HEK293 (cell line): ENCODE measurements at regions not wholly inside any gene's neighbourhood (a gene's known extent, or its start where the extent isn't known, plus 50 kb on each side); places are given as distances from the start of the nearest gene placed in this dataset.

Experiments used
- CTCF ChIA-PET: fragments of 350-600 bp; formaldehyde crosslinking; extraction: SDS; loops from one replicate; lab custom pipeline; 2021; ENCODE audit warnings: antibody characterized with exemption; lab: Yijun Ruan, JAX
- POLR2A ChIA-PET: fragments of 300-600 bp; formaldehyde crosslinking; extraction: SDS; loops from one replicate; lab custom pipeline; 2020; ENCODE audit warnings: antibody characterized with exemption, inconsistent platforms; lab: Yijun Ruan, JAX
- H3K27ac ChIP-seq: fragments of 200-500 bp; sonication (Bioruptor generic); 2 replicates; pipeline ENCODE4 v1.5.1; 2014; ENCODE audit warnings: low read depth, low read length, control low read depth, inconsistent platforms; ENCODE audit errors: extremely low read depth
- H3K36me3 ChIP-seq, 2 experiments: fragments of 200-500 bp in 1 of 2; sonication (Bioruptor generic) in 1 of 2; 1 replicate in 1 of 2; 2 replicates in 1 of 2; pipeline ENCODE4 v1.5.1; 2014 to 2017; ENCODE audit warnings: inconsistent platforms in 2 of 2, low read length in 2 of 2; ENCODE audit not compliant: control insufficient read depth in 2 of 2, insufficient read depth in 1 of 2
- H3K4me1 ChIP-seq: fragments of 200-500 bp; sonication (Bioruptor generic); 2 replicates; pipeline ENCODE4 v1.5.1; 2014; ENCODE audit warnings: mild to moderate bottlenecking, low read length, inconsistent platforms; ENCODE audit not compliant: control insufficient read depth, insufficient read depth
- H3K4me3 ChIP-seq: 2 replicates; pipeline ENCODE4 v1.5.1; 2011; ENCODE audit warnings: low read depth, mild to moderate bottlenecking, control low read depth, low read length, moderate library complexity
- H3K9me3 ChIP-seq: fragments of 200-500 bp; sonication (Bioruptor generic); 2 replicates; pipeline ENCODE4 v1.5.1; 2014; ENCODE audit warnings: low read depth, low read length, inconsistent platforms; ENCODE audit not compliant: control insufficient read depth, insufficient read depth
- AEBP2 ChIP-seq: fragments of 450-650 bp; formaldehyde crosslinking; IDR thresholded peaks from 2 replicates; pipeline ENCODE4 v1.5.1; 2016; ENCODE audit warnings: missing biosample characterization, missing genetic modification characterization, borderline replicate concordance
- FEZF1 ChIP-seq: fragments of 450-650 bp; formaldehyde crosslinking; IDR thresholded peaks from 2 replicates; pipeline ENCODE4 v1.5.1; 2016; ENCODE audit warnings: missing biosample characterization, missing genetic modification characterization
- GLI2 ChIP-seq: fragments of 450-650 bp; formaldehyde crosslinking; IDR thresholded peaks from 2 replicates; pipeline ENCODE4; 2017; ENCODE audit warnings: missing biosample characterization, missing genetic modification characterization, low read depth, borderline replicate concordance
- HOXD13 ChIP-seq: sonication (generic); formaldehyde crosslinking; IDR thresholded peaks from 2 replicates; pipeline ENCODE4 v1.8.0; 2022; ENCODE audit warnings: missing genetic modification reagents, borderline replicate concordance
- IKZF3 ChIP-seq: fragments of 450-650 bp; IDR thresholded peaks from 2 replicates; pipeline ENCODE4 v1.5.0; 2018; ENCODE audit warnings: missing biosample characterization, mild to moderate bottlenecking, missing genetic modification characterization, moderate library complexity
- KLF7 ChIP-seq: fragments of 450-650 bp; formaldehyde crosslinking; IDR thresholded peaks from 2 replicates; pipeline ENCODE4 v1.5.1; 2016; ENCODE audit warnings: missing biosample characterization, missing genetic modification characterization, borderline replicate concordance
- RBAK ChIP-seq: fragments of 450-650 bp; formaldehyde crosslinking; IDR thresholded peaks from 2 replicates; pipeline ENCODE4 v1.5.1; 2016; ENCODE audit warnings: missing biosample characterization, missing genetic modification characterization
- ZFP69B ChIP-seq: fragments of 450-650 bp; formaldehyde crosslinking; IDR thresholded peaks from 2 replicates; pipeline ENCODE4 v1.5.1; 2016; ENCODE audit warnings: missing biosample characterization, missing genetic modification characterization
- ZIC2 ChIP-seq: fragments of 450-650 bp; formaldehyde crosslinking; IDR thresholded peaks from 2 replicates; pipeline ENCODE4 v1.5.1; 2016; ENCODE audit warnings: missing biosample characterization, missing genetic modification characterization
- ZNF140 ChIP-seq: fragments of 450-650 bp; formaldehyde crosslinking; IDR thresholded peaks from 2 replicates; pipeline ENCODE4 v1.5.1; 2016; ENCODE audit warnings: missing biosample characterization, missing genetic modification characterization
- ZNF146 ChIP-seq: fragments of 450-650 bp; formaldehyde crosslinking; IDR thresholded peaks from 2 replicates; pipeline ENCODE4 v1.5.1; 2016; ENCODE audit warnings: missing biosample characterization, missing genetic modification characterization
- ZNF23 ChIP-seq: fragments of 450-650 bp; formaldehyde crosslinking; IDR thresholded peaks from 2 replicates; pipeline ENCODE4 v1.5.1; 2016; ENCODE audit warnings: missing biosample characterization, missing genetic modification characterization, borderline replicate concordance
- ZNF239 ChIP-seq: fragments of 450-650 bp; formaldehyde crosslinking; IDR thresholded peaks from 2 replicates; pipeline ENCODE4 v1.5.1; 2016; ENCODE audit warnings: missing biosample characterization, missing genetic modification characterization
- ZNF24 ChIP-seq: fragments of 450-650 bp; formaldehyde crosslinking; IDR thresholded peaks from 2 replicates; pipeline ENCODE4 v1.5.1; 2016; ENCODE audit warnings: missing biosample characterization, missing genetic modification characterization
- ZNF274 ChIP-seq, 2 experiments: fragments of 200-500 bp in 1 of 2; fragments of 450-650 bp in 1 of 2; sonication (Bioruptor generic) in 1 of 2; formaldehyde crosslinking in 1 of 2; IDR thresholded peaks; 2 replicates each; pipeline versions ENCODE4 v1.5.1 to v1.6.1; 2014 to 2016; ENCODE audit warnings: borderline replicate concordance in 1 of 2, inconsistent platforms in 1 of 2, low read length in 1 of 2, missing biosample characterization in 1 of 2, missing genetic modification characterization in 1 of 2
- ZNF354C ChIP-seq: fragments of 450-650 bp; formaldehyde crosslinking; IDR thresholded peaks from 2 replicates; pipeline ENCODE4 v1.5.1; 2016; ENCODE audit warnings: missing biosample characterization, missing genetic modification characterization, low read depth, borderline replicate concordance
- ZNF416 ChIP-seq: fragments of 450-650 bp; formaldehyde crosslinking; IDR thresholded peaks from 2 replicates; pipeline ENCODE4 v1.5.1; 2016; ENCODE audit warnings: missing biosample characterization, missing genetic modification characterization
- ZNF423 ChIP-seq: fragments of 450-650 bp; formaldehyde crosslinking; IDR thresholded peaks from 2 replicates; pipeline ENCODE4 v1.5.1; 2016; ENCODE audit warnings: missing biosample characterization, missing genetic modification characterization
- ZNF571 ChIP-seq: fragments of 450-650 bp; formaldehyde crosslinking; IDR thresholded peaks from 2 replicates; pipeline ENCODE4 v1.5.0; 2017; ENCODE audit warnings: missing biosample characterization, missing genetic modification characterization
- ZNF660 ChIP-seq: fragments of 450-650 bp; IDR thresholded peaks from 2 replicates; pipeline ENCODE4 v1.5.1; 2018; ENCODE audit warnings: missing biosample characterization, mild to moderate bottlenecking, missing genetic modification characterization
- ZNF701 ChIP-seq: fragments of 450-650 bp; formaldehyde crosslinking; IDR thresholded peaks from 2 replicates; pipeline ENCODE4 v1.5.1; 2016; ENCODE audit warnings: missing biosample characterization, missing genetic modification characterization
- ZNF792 ChIP-seq: fragments of 450-650 bp; formaldehyde crosslinking; IDR thresholded peaks from 2 replicates; pipeline ENCODE4 v1.5.1; 2016; ENCODE audit warnings: missing biosample characterization, missing genetic modification characterization
- ZSCAN4 ChIP-seq: fragments of 450-650 bp; formaldehyde crosslinking; IDR thresholded peaks from 2 replicates; pipeline ENCODE4 v1.5.1; 2017; ENCODE audit warnings: missing biosample characterization, missing genetic modification characterization
- TF ChIP-seq, protein P1 (sequence below): fragments of 450-650 bp; IDR thresholded peaks from 2 replicates; pipeline ENCODE4 v1.5.1; 2018; ENCODE audit warnings: missing biosample characterization, mild to moderate bottlenecking, missing genetic modification characterization
- TF ChIP-seq, protein P2 (sequence below): fragments of 450-650 bp; formaldehyde crosslinking; IDR thresholded peaks from 2 replicates; pipeline ENCODE4; 2016; ENCODE audit warnings: missing biosample characterization, missing genetic modification characterization

GRCh38 chr20:2230726-2231488 is 64.9 kb upstream of the TGM3 start:
- CTCF ChIA-PET, result interaction anchor here (0.6 to 1.8 kb wide), 3 partner anchors 23 to 345 kb away, joined by 3 to 9 read pairs (median 3); no protein-coding TSS in a partner anchor
- Histone ChIP-seq H3K4me3 (no peak overlapping the region), H3K9me3 (no peaks in the 10 kb centered on the region), H3K36me3 (no peaks in the 10 kb centered on the region), H3K4me1 (no peaks in the 10 kb centered on the region), H3K27ac (no peak overlapping the region)
- POLR2A ChIA-PET, result interaction anchor here (0.6 kb wide), 1 partner anchor 20 kb away, joined by 3 read pairs; no protein-coding TSS in a partner anchor
- TF ChIP-seq ZIC2 (tag by site-specific recombination) (no peak), ZNF23 (tag by site-specific recombination) (no peak), ZNF792 (tag by site-specific recombination) (no peak), ZNF274 (IDR thresholded peaks at IDR 0.05; ENCODE audit: low read length) (no peak), ZNF274 (tag by site-specific recombination; IDR thresholded peaks at IDR 0.05; ENCODE audit: borderline replicate concordance) (no peak), RBAK (tag by site-specific recombination) (no peak), ZNF146 (tag by site-specific recombination) (no peak), ZNF571 (tag by site-specific recombination) (no peak), ZNF701 (tag by site-specific recombination) (no peak)

DNA sequence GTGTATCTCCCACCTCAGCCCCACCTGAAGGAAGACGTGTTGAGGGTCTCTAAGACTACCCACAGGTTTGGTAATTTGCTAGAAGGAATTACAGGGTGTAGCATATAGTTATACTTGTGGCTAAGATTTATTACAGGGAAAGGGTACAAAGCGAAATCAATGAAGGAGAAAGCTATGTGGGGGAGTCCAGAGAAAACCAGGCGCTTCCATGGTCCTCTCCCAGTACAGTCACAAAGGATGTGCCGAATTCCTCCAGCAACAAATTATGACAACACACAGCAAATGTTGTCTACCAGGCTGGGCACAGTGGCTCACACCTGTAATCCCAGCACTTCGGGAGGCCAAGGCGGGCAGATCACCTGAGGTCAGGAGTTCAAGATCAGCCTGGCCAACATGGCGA is 64.1 kb upstream of the TGM3 start:
- POLR2A ChIA-PET, result interaction anchor here (0.5 kb wide), 1 partner anchor 23 kb away, joined by 3 read pairs; no protein-coding TSS in a partner anchor
- no peak overlapping the region for H3K27ac ChIP-seq
- no peak overlapping the region for H3K4me3 ChIP-seq
- no peaks in the 10 kb centered on the region for H3K4me1 ChIP-seq
- CTCF ChIA-PET, result interaction anchor here (0.6 to 1.8 kb wide), 3 partner anchors 24 to 669 kb away, joined by 3 to 9 read pairs (median 3); no protein-coding TSS in a partner anchor
- no peaks in the 10 kb centered on the region for H3K9me3 ChIP-seq
- TF ChIP-seq ZFP69B (tag by site-specific recombination) (no peak), ZNF239 (no peak), AEBP2 (no peak), FEZF1 (tag by site-specific recombination) (no peak), HOXD13 (no peak), ZNF140 (tag by site-specific recombination) (no peak), ZNF423 (tag by site-specific recombination) (no peak), GLI2 (no peak), ZNF660 (tag by site-specific recombination) (no peak), IKZF3 (tag by site-specific recombination) (no peak), ZNF354C (tag by site-specific recombination) (no peak), ZNF274 (IDR thresholded peaks at IDR 0.05; ENCODE audit: low read length) (no peak), ZNF274 (tag by site-specific recombination; IDR thresholded peaks at IDR 0.05; ENCODE audit: borderline replicate concordance) (no peak), ZNF24 (tag by site-specific recombination) (no peak), ZSCAN4 (tag by site-specific recombination) (no peak), KLF7 (tag by site-specific recombination) (no peak), ZNF416 (tag by site-specific recombination) (no peak)
- TF ChIP-seq, protein P1, sequence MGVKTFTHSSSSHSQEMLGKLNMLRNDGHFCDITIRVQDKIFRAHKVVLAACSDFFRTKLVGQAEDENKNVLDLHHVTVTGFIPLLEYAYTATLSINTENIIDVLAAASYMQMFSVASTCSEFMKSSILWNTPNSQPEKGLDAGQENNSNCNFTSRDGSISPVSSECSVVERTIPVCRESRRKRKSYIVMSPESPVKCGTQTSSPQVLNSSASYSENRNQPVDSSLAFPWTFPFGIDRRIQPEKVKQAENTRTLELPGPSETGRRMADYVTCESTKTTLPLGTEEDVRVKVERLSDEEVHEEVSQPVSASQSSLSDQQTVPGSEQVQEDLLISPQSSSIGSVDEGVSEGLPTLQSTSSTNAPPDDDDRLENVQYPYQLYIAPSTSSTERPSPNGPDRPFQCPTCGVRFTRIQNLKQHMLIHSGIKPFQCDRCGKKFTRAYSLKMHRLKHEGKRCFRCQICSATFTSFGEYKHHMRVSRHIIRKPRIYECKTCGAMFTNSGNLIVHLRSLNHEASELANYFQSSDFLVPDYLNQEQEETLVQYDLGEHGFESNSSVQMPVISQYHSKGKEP, result no peak
- TF ChIP-seq, protein P2, sequence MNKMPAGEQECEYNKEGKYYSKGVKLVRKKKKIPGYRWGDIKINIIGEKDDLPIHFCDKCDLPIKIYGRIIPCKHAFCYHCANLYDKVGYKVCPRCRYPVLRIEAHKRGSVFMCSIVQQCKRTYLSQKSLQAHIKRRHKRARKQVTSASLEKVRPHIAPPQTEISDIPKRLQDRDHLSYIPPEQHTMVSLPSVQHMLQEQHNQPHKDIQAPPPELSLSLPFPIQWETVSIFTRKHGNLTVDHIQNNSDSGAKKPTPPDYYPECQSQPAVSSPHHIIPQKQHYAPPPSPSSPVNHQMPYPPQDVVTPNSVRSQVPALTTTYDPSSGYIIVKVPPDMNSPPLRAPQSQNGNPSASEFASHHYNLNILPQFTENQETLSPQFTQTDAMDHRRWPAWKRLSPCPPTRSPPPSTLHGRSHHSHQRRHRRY (tag by site-specific recombination), result no peak
- TF ChIP-seq, all 188 proteins: peak for 0
- no peaks in the 10 kb centered on the region for H3K36me3 ChIP-seq
